ENCODE measurements at regions not wholly inside any gene's neighbourhood (a gene's known extent, or its start where the extent isn't known, plus 50 kb on each side); places are given as distances from the start of the nearest gene placed in this dataset.
"Not testable (repeated sequence)": the region's sequence is repeated elsewhere in the genome, so short reads cannot be mapped to it uniquely, and the experiment has no call there.

- DNase-seq (ENCODE audit: low read depth), result no peak
Measured at GRCh38 chr9:110123341-110124095, 84.4 kb downstream of the C9orf152 start.

GRCh38 chr9:110124439-110124838 lies 83.5 kb downstream of the C9orf152 start:
- DNase-seq (ENCODE audit: low read depth), result no peak

DNA sequence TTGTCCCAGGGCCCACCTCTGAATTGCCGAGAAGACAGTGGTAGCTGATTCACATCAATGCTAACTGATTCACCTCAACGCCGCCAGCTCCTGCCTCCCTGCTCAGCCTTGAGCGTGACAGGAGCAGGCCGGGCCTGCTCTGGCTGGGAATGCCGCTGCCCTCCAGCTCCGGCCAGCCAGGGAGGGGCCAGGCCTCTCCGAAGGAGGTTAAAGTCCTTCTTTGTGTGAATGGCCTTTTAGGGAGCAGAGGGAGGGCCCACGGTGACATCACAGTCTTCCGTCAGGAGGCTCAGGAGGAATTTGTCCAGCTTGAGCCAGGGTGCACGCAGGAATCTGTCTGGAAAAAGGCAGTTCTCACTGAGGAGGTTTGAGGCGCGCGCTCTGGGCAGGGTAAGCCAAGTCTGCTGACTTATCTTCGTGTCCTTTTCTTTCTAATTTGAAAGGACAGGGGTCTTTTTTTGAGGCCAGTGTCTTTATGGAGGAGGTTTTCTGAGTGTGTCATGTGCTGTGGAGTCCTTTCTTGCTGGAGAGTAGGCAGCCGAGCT lies 82.7 kb downstream of the C9orf152 start:
- no peak for DNase-seq (ENCODE audit: low read depth)

DNA sequence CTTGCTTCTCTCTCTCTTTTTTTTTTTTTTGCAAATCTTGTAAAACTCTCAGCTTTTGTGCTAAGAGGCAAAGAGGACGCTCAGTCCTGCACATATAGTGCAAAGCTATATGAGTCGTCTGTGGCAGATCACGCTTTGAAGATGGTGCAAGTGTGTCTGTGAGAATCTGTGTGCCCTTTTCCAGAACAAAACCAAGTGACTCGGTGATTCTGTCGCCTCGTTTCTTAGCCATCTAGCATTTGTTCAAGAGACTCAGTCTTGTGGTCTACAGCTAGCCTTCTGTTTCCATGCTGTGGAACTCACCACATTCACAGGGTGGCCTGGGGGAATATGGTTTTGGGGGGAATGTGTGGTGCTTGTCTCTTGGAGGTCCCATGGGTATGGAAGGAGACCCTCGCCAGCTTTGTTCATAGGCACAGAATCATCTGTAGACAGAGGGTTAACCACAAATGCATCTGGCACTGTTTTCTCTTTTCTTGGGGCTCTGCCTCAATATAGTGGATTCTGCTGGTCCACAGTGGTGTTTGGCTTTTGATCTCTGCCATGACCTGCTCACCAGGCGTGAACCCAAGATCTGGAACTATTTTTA lies 82.1 kb downstream of the C9orf152 start:
- no peak for DNase-seq (ENCODE audit: low read depth)

- no peak for DNase-seq (ENCODE audit: low read depth)
Measured at GRCh38 chr9:110126499-110126941, 81.4 kb downstream of the C9orf152 start.

- DNase-seq (ENCODE audit: low read depth), result no peak
Measured at GRCh38 chr9:110126986-110127864, 80.7 kb downstream of the C9orf152 start.

DNA sequence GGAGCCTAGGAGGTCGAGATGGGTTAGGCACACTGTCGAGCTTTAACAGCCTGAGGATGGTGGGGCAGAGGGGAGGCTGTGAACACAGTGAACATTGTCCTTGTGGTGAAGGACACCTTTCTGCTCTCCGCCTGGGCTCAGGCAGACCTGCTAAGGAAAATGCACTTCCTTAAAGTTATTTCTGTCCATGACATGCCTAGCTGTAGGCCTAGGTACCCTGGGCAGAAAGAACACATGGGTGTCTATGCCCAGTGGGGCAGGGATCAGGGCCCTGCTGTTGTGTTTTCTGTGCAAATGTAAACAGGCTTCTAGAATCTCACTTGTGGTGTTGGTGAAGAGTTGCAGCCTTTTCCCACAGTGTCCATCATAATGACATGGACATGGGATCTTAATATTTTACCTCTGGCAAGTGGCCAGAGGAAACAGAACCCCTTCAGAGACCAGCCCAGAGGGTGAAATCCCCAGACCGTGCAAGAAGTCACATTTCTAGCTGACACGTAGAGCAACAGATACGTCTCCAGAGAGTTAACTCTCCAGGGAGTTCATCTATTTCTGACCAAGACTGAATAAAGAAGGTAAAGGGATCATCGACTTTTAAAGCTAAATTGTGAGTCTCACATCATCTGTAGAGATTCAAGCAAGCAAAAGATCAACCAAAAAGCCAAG lies 79.2 kb downstream of the C9orf152 start:
- no peak for DNase-seq (ENCODE audit: low read depth)

DNA sequence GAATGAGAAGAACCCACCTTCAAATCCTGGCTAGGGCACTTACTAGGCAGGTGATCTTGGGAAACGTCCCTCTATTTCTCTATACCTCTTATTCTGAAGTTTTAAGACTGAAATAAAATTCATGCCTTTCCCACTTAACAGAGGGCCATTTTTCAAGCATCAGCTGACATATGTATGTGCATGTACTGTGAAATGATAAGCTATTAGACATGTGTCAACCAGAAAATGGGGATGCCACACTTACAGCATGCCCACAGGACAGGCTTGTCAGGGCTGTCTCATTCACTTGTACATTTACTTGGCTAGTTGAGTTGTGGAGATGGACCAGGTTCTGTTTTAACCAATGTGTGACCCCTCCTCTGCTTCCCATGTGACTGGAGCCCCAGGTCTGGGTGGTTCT lies 78.5 kb downstream of the C9orf152 start:
- no peak for DNase-seq (ENCODE audit: low read depth)

- no peak for DNase-seq (ENCODE audit: low read depth)
Measured at GRCh38 chr9:110130211-110130610, 77.7 kb downstream of the C9orf152 start.

GRCh38 chr9:110130791-110131416 lies 77.1 kb downstream of the C9orf152 start:
- DNase-seq (ENCODE audit: low read depth), result no peak

DNA sequence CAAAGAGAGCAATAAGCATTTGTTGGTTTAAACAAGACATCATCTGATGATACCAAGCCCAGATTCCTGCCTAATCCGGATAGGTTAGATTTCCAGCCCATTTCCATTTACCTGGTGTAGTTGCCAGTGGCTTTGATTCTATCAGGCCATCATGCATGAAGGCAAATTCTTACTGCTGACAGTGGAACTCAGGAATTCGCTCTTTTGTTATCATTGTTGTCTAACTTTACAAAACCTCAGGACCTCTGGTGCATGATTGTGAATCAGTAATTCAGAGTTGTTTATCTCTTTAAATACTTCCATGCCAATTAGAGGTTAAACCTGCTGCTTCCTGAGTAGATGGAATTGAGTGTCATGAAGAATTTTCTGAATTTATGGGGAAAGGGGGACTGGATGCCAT lies 76.5 kb downstream of the C9orf152 start:
- DNase-seq (ENCODE audit: low read depth), result no peak

DNA sequence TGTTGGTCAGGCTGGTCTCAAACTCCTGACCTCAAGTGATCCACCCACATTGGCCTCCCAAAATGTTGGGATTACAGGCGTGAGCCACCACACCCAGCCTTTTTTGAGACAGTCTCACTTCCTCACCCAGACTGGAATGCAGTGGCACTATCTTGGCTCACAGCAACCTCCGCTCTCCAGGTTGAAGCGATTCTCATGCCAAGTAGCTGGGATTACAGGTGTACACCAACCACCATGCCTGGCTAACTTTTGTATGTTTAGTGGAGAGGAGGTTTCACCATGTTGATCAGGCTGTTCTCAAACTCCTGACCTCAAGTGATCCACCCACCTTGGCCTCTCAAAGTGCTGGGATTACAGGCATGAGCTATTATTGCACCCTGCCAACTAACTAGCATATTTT lies 75.4 kb downstream of the C9orf152 start:
- not testable (repeated sequence) for DNase-seq (ENCODE audit: low read depth)

- no peak for DNase-seq (ENCODE audit: low read depth)
Measured at GRCh38 chr9:110133059-110133458, 74.9 kb downstream of the C9orf152 start.

- no peak for DNase-seq (ENCODE audit: low read depth)
Measured at GRCh38 chr9:110133608-110134210, 74.2 kb downstream of the C9orf152 start.

DNA sequence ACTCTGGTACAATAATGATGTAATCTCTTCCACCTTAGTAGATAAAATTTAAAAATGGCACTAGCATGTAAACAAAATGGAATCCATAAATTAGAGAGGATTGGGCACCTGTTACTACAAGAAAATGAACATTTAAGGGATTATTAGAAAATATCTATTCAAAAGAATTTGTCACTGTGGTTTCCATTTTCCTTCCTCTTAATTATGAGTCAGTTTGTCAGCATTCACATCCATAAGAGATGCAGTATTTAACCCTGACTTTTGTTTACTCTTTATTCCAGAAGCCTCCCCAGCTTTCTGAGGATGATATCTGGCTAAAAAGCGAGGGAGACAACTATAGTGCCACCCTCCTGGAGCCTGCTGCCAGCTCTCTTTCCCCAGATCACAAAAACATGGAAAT lies 72.1 kb downstream of the C9orf152 start:
- no peak for DNase-seq (ENCODE audit: low read depth)

- DNase-seq (ENCODE audit: low read depth), result no peak
Measured at GRCh38 chr9:110136802-110137201, 71.2 kb downstream of the C9orf152 start.

GRCh38 chr9:110140276-110140675 lies 67.7 kb downstream of the C9orf152 start:
- DNase-seq (ENCODE audit: low read depth), result no peak

- DNase-seq (ENCODE audit: low read depth), result peak; percentile 88
Measured at GRCh38 chr9:110141227-110141793, 66.6 kb downstream of the C9orf152 start.

DNA sequence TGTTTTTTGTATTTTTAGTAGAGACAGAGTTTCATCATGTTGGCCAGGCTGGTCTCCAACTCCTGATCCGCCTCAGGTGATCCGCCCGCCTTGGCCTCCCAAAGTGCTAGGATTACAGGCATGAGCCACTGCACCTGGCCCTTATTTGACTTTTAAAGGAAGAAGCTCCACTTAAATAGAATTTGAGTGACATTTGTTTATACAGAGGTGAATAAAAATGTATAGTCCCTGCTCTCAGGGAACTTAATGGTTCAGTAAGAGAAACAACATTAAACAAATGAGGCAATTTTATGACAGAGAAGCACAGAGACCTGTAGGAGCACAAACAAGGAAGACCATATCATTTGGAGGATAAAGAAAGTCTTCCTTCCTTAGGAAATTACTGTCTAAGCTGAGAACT lies 65.7 kb downstream of the C9orf152 start:
- DNase-seq (ENCODE audit: low read depth), result no peak

DNA sequence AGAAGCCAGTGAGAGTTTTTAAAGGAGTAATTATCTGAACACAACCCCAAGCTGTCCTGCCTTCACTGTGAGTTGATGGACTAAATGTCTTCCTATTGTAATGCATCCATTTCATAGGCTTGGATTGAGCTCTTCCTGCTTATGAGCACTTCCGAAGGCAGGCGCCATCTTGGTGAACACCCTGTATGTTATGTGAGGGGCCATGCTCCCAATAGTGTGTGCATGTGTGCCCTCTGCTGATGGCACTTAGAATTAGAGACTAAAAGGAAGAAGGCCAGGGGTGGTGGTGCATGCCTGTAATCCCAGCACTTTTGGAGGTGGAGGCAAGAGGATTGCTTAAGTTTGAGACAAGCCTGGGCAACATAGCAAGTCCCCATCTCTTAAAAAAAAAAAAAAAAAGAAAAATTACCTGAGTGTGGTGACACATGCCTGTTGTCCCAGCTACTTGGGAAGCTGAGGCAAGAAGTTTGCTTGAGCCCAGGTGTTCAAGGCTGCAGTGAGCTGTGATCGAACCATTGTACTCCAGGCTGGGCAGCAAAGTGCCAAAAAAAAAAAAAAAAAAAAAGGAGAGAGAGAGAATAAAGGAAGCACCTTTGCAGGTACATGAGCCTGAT lies 65.0 kb downstream of the C9orf152 start:
- DNase-seq (ENCODE audit: low read depth), result no peak
